PC-3 (cell line): ENCODE measurements at regions not wholly inside any gene's neighbourhood (a gene's known extent, or its start where the extent isn't known, plus 50 kb on each side); places are given as distances from the start of the nearest gene placed in this dataset.

Experiments used
- ATAC-seq: fragments of 200-7000 bp; cut with Tn5 transposase; 2 replicates; pipeline ENCODE4 v1.9.1; 2020; ENCODE audit warnings: mild to moderate bottlenecking, moderate library complexity
- BruUV-seq: library from RNA; stranded (reverse); fragments of 400-500 nt; replicated peaks from 2 replicates; lab custom pipeline; 2021; lab: Mats Ljungman, UMichigan
- CTCF ChIA-PET: fragments of 300-600 bp; sonication (Branson Sonifier 250); formaldehyde crosslinking; loops from one replicate; lab custom pipeline; 2022; ENCODE audit warnings: antibody characterized with exemption; lab: Charles Lee
- POLR2A ChIA-PET: fragments of 300-600 bp; sonication (Branson Sonifier 250); formaldehyde crosslinking; loops from one replicate; lab custom pipeline; 2022; ENCODE audit warnings: antibody characterized with exemption; ENCODE audit not compliant: unreplicated experiment; lab: Charles Lee
- DNase-seq: peaks from one replicate; pipeline ENCODE4 v3.0.0-alpha.2; 2015
- H2AFZ ChIP-seq: fragments of 300-600 bp; sonication (generic); 2 replicates; pipeline ENCODE4 v1.6.0; 2016; ENCODE audit warnings: antibody characterized with exemption, low read length
- H3F3A ChIP-seq: fragments of 300-600 bp; sonication (generic); one replicate; pipeline ENCODE4 v1.6.0; 2017; ENCODE audit warnings: antibody characterized with exemption, low read length, control low read depth, mild to moderate bottlenecking; ENCODE audit not compliant: unreplicated experiment
- H3K27ac ChIP-seq: fragments of 300-600 bp; sonication (generic); 2 replicates; pipeline ENCODE4 v1.5.1; 2016; ENCODE audit warnings: mild to moderate bottlenecking, low read length
- H3K27me3 ChIP-seq: fragments of 300-600 bp; sonication (generic); 2 replicates; pipeline ENCODE4 v1.6.1; 2016; ENCODE audit warnings: low read length, mixed read lengths
- H3K36me3 ChIP-seq: fragments of 300-600 bp; sonication (generic); 2 replicates; pipeline ENCODE4 v1.6.1; 2016; ENCODE audit warnings: low read depth, mixed run types, low read length, mixed read lengths
- H3K4me1 ChIP-seq: fragments of 300-600 bp; sonication (generic); 2 replicates; pipeline ENCODE4 v1.5.1; 2016; ENCODE audit warnings: low read length; ENCODE audit not compliant: insufficient read depth
- H3K4me2 ChIP-seq: fragments of 300-600 bp; sonication (generic); 2 replicates; pipeline ENCODE4 v1.6.0; 2016; ENCODE audit warnings: low read length
- H3K4me3 ChIP-seq: fragments of 300-600 bp; sonication (generic); 2 replicates; pipeline ENCODE4 v1.5.1; 2016; ENCODE audit warnings: mild to moderate bottlenecking, low read length, mixed read lengths
- H3K79me2 ChIP-seq: fragments of 300-600 bp; sonication (generic); 2 replicates; pipeline ENCODE4 v1.6.1; 2017; ENCODE audit warnings: low read length, mixed read lengths
- H3K9ac ChIP-seq: fragments of 300-600 bp; sonication (generic); 2 replicates; pipeline ENCODE4 v1.6.0; 2016; ENCODE audit warnings: mild to moderate bottlenecking, low read length
- H3K9me2 ChIP-seq: fragments of 300-600 bp; sonication (generic); replicated peaks from 2 replicates; pipeline ENCODE4 v1.6.1; 2016; ENCODE audit warnings: mixed run types, low read length, mixed read lengths
- H3K9me3 ChIP-seq: fragments of 300-600 bp; sonication (generic); 2 replicates; pipeline ENCODE4 v1.6.1; 2016; ENCODE audit warnings: low read length, mixed read lengths
- H4K20me1 ChIP-seq: fragments of 300-600 bp; sonication (generic); 2 replicates; pipeline ENCODE4 v1.6.1; 2016; ENCODE audit warnings: low read length, mixed read lengths
- CTCF ChIP-seq: fragments of 300-600 bp; sonication (generic); conservative IDR thresholded peaks from 2 replicates; pipeline ENCODE4 v1.5.1; 2017; ENCODE audit warnings: antibody characterized with exemption, low read depth, mild to moderate bottlenecking, low read length
- EZH2 ChIP-seq: fragments of 300-600 bp; sonication (generic); IDR thresholded peaks from one replicate; pipeline ENCODE4 v1.6.1; 2017; ENCODE audit warnings: antibody characterized with exemption, mild to moderate bottlenecking, low read length; ENCODE audit not compliant: unreplicated experiment
- EZH2phosphoT487 ChIP-seq: fragments of 300-600 bp; sonication (generic); IDR thresholded peaks from 2 replicates; pipeline ENCODE4 v1.6.1; 2018; ENCODE audit warnings: mild to moderate bottlenecking, antibody characterized with exemption, low read length, borderline replicate concordance
- intact Hi-C: fragments of 100-400 bp; cut with micrococcal nuclease; formaldehyde crosslinking; loops from 2 replicates; pipeline ENCODE4 v1.9.0; 2023

GRCh38 chr2:58970365-58970764 lies 729.2 kb upstream of the FANCL start:
- Histone ChIP-seq H3K9me2 (no peaks in the 10 kb centered on the region), H3K9me3 (no peaks in the 10 kb centered on the region), H3K36me3 (no peaks in the 10 kb centered on the region), H3K79me2 (no peaks in the 10 kb centered on the region), H3F3A (no peaks in the 10 kb centered on the region), H3K27ac (no peak overlapping the region), H2AFZ (no peak overlapping the region), H3K4me3 (no peak overlapping the region), H3K4me2 (no peak overlapping the region), H3K9ac (no peak overlapping the region), H3K4me1 (no peaks in the 10 kb centered on the region), H4K20me1 (no peaks in the 10 kb centered on the region), H3K27me3 (peaks cover 78% of the 10 kb centered on the region)
- intact Hi-C loops = no loop called here
- ChIA-PET POLR2A (no interaction called here), CTCF (no interaction called here)
- ATAC-seq = no peak
- TF ChIP-seq EZH2phosphoT487 (no peak), EZH2 (no peak), CTCF (no peak)
- BruUV-seq = no TSS peak
- no peak for DNase-seq

GRCh38 chr2:58968885-58969284 lies 727.8 kb upstream of the FANCL start:
- Histone ChIP-seq H3K79me2 (no peaks in the 10 kb centered on the region), H3K27ac (no peak overlapping the region), H3K4me3 (no peak overlapping the region), H4K20me1 (no peaks in the 10 kb centered on the region), H3K4me1 (no peaks in the 10 kb centered on the region), H3F3A (no peaks in the 10 kb centered on the region), H3K9ac (no peak overlapping the region), H3K9me3 (no peaks in the 10 kb centered on the region), H3K9me2 (no peaks in the 10 kb centered on the region), H2AFZ (no peak overlapping the region), H3K36me3 (no peaks in the 10 kb centered on the region), H3K4me2 (no peak overlapping the region), H3K27me3 (peaks cover 68% of the 10 kb centered on the region)
- ATAC-seq (no peak), DNase-seq (no peak)
- intact Hi-C loops = no loop called here
- ChIA-PET POLR2A (no interaction called here), CTCF (no interaction called here)
- no TSS peak for BruUV-seq
- TF ChIP-seq EZH2 (no peak), EZH2phosphoT487 (no peak), CTCF (no peak)

- H3K9me3 ChIP-seq = no peaks in the 10 kb centered on the region
- DNase-seq (peak; percentile 19), ATAC-seq (no peak)
- no peaks in the 10 kb centered on the region for H3K9me2 ChIP-seq
- no peak for TF ChIP-seq CTCF
- no peak for TF ChIP-seq EZH2phosphoT487
- no peak for TF ChIP-seq EZH2
- no peaks in the 10 kb centered on the region for H3K4me1 ChIP-seq
- ChIA-PET POLR2A (no interaction called here), CTCF (no interaction called here)
- BruUV-seq = no TSS peak
- intact Hi-C loops = no loop called here
- H3K36me3 ChIP-seq = no peaks in the 10 kb centered on the region
- H3F3A ChIP-seq = no peaks in the 10 kb centered on the region
- no peak overlapping the region for H3K4me2 ChIP-seq
- no peak overlapping the region for H3K9ac ChIP-seq
- no peak overlapping the region for H3K4me3 ChIP-seq
- H3K27me3 ChIP-seq = peaks cover 63% of the 10 kb centered on the region
- no peak overlapping the region for H3K27ac ChIP-seq
- no peaks in the 10 kb centered on the region for H4K20me1 ChIP-seq
- H2AFZ ChIP-seq = no peak overlapping the region
- no peaks in the 10 kb centered on the region for H3K79me2 ChIP-seq
These were observed 726.6 kb upstream of the FANCL start for GRCh38 chr2:58967736-58968135.
